ENCODE measurements at regions not wholly inside any gene's neighbourhood (a gene's known extent, or its start where the extent isn't known, plus 50 kb on each side); places are given as distances from the start of the nearest gene placed in this dataset.

DNA sequence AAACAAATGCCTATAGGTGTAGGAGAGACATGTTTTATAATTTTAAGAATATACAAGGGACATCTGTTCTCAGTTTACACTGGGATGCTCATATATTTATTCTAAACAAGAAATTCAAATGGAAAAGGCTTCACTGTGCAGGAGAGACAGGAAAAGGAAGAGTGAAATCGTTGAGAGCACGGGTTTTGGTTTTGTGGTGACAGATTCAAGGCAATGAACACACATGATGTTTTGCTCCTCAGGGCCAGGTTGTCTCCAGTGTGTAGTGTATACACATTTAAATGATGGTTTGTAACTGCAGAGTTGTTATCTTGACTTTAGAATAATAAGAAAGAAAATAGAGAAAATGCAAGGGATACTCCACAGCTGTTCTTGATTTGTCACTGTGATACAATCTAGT is 73.7 kb downstream of the S1PR1 start:
- no peak for TF ChIP-seq NFATC3 (CRISPR knock-in tag; IDR thresholded peaks at IDR 0.05)
- TF ChIP-seq, protein P1, sequence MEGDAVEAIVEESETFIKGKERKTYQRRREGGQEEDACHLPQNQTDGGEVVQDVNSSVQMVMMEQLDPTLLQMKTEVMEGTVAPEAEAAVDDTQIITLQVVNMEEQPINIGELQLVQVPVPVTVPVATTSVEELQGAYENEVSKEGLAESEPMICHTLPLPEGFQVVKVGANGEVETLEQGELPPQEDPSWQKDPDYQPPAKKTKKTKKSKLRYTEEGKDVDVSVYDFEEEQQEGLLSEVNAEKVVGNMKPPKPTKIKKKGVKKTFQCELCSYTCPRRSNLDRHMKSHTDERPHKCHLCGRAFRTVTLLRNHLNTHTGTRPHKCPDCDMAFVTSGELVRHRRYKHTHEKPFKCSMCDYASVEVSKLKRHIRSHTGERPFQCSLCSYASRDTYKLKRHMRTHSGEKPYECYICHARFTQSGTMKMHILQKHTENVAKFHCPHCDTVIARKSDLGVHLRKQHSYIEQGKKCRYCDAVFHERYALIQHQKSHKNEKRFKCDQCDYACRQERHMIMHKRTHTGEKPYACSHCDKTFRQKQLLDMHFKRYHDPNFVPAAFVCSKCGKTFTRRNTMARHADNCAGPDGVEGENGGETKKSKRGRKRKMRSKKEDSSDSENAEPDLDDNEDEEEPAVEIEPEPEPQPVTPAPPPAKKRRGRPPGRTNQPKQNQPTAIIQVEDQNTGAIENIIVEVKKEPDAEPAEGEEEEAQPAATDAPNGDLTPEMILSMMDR (CRISPR knock-in tag; IDR thresholded peaks at IDR 0.05): no peak
- TF ChIP-seq, protein P2, sequence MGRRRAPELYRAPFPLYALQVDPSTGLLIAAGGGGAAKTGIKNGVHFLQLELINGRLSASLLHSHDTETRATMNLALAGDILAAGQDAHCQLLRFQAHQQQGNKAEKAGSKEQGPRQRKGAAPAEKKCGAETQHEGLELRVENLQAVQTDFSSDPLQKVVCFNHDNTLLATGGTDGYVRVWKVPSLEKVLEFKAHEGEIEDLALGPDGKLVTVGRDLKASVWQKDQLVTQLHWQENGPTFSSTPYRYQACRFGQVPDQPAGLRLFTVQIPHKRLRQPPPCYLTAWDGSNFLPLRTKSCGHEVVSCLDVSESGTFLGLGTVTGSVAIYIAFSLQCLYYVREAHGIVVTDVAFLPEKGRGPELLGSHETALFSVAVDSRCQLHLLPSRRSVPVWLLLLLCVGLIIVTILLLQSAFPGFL (CRISPR knock-in tag; IDR thresholded peaks at IDR 0.05): no peak
- no peak for TF ChIP-seq SP2 (CRISPR knock-in tag; IDR thresholded peaks at IDR 0.05)

All from HepG2 (cell line).